Activated CD4-positive, alpha-beta T cell treated with anti-CD3 and anti-CD28 coated beads, Interleukin-2, amount 10 ng/mL, durations not matched to agents 24 days and 14 days (primary cell): ENCODE measurements at regions not wholly inside any gene's neighbourhood (a gene's known extent, or its start where the extent isn't known, plus 50 kb on each side); places are given as distances from the start of the nearest gene placed in this dataset.
"Not testable (repeated sequence)": the region's sequence is repeated elsewhere in the genome, so short reads cannot be mapped to it uniquely, and the experiment has no call there.

Experiments used
- DNase-seq: peaks from one replicate; pipeline ENCODE4 v3.0.0; 2022
- H3K27ac Mint-ChIP-seq: one replicate; pipeline ENCODE4 v1.8.0; 2022; ENCODE audit warnings: mild to moderate bottlenecking, mixed read lengths
- H3K27me3 Mint-ChIP-seq: one replicate; pipeline ENCODE4 v1.8.0; 2022; ENCODE audit warnings: mixed read lengths
- H3K36me3 Mint-ChIP-seq: one replicate; pipeline ENCODE4 v1.8.0; 2022; ENCODE audit warnings: low read depth, mild to moderate bottlenecking, mixed read lengths
- H3K4me1 Mint-ChIP-seq: one replicate; pipeline ENCODE4 v1.8.0; 2021; ENCODE audit warnings: mixed read lengths
- H3K4me3 Mint-ChIP-seq: one replicate; pipeline ENCODE4 v1.8.0; 2022; ENCODE audit warnings: mild to moderate bottlenecking, moderate library complexity, mixed read lengths
- H3K9me3 Mint-ChIP-seq: one replicate; pipeline ENCODE4 v1.8.0; 2021; ENCODE audit warnings: mixed read lengths
- intact Hi-C: fragments of 100-400 bp; cut with micrococcal nuclease; formaldehyde crosslinking; loops from one replicate; pipeline ENCODE4 v1.15.1; 2023

DNA sequence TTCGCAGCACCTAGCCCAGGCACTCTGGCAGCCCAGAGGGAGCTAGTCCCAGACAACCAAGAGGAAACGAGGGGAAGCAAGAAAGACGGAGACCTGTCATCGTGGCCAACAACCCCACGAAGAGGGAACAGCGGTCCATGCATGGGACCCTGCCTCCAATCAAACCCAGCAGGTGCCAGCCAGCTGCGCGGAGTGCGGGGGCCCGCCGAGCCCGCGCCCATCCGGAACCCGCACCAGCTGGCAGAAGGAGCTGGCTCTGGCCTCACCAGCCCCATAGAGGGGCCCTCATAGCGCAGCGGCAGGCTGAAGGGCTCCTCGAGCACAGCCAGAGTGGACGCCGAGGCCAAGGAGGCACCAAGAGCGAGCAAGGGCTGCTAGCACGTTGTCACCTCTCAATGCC, 332.4 kb upstream of the MAGEB18 start:
- Mint-ChIP-seq H3K27me3 (no peaks in the 10 kb centered on the region), H3K9me3 (no peaks in the 10 kb centered on the region), H3K4me1 (no peaks in the 10 kb centered on the region), H3K36me3 (no peaks in the 10 kb centered on the region), H3K27ac (no peak overlapping the region), H3K4me3 (no peak overlapping the region)
- DNase-seq: no peak
- intact Hi-C loops: no loop called here

DNA sequence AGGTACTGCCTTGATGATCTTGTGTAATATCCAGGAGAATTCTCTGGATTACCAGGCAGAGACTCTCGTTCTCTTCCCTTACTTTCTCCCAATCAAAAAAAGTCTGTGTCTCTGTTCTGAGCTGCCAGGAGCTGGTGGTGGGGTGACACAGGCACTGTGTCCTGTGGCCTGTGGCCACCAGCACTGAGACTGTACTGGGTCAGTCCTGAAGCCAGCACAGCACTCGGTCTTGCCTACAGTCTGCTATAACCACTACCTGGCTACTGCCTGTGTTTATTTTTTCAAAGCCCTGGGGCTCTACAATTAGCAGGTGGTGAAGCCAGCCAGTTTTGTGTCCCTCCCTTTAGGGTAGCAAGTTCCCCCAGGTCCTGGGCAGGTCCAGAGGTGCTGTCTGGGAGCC, 331.1 kb upstream of the MAGEB18 start:
- Mint-ChIP-seq H3K4me3 (no peak overlapping the region), H3K4me1 (no peaks in the 10 kb centered on the region), H3K9me3 (peaks cover 3% of the 10 kb centered on the region), H3K27me3 (no peaks in the 10 kb centered on the region), H3K36me3 (no peaks in the 10 kb centered on the region), H3K27ac (no peak overlapping the region)
- intact Hi-C loops: no loop called here
- DNase-seq: no peak

DNA sequence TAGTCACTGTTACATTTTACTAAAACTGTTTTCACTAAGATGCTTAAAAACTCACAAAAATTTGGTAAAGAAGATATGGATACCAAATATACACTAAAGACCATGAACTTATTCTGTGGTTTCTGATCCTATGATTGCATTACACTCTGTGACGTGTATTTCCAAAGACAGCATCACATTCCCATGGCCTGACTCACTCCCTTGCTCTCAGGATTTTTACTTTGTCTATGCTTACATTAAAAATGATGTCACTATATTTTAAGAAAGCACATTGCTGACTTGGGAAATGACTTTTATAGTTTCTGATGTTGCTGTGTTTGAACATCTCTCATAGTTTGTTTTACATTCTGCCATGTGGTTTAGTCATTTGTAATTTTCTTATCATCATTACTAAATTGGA, 327.9 kb upstream of the MAGEB18 start:
- Mint-ChIP-seq H3K27me3 (no peaks in the 10 kb centered on the region), H3K9me3 (peaks cover 3% of the 10 kb centered on the region), H3K27ac (no peak overlapping the region), H3K4me3 (no peak overlapping the region), H3K36me3 (no peaks in the 10 kb centered on the region), H3K4me1 (no peaks in the 10 kb centered on the region)
- intact Hi-C loops: no loop called here
- no peak for DNase-seq

DNA sequence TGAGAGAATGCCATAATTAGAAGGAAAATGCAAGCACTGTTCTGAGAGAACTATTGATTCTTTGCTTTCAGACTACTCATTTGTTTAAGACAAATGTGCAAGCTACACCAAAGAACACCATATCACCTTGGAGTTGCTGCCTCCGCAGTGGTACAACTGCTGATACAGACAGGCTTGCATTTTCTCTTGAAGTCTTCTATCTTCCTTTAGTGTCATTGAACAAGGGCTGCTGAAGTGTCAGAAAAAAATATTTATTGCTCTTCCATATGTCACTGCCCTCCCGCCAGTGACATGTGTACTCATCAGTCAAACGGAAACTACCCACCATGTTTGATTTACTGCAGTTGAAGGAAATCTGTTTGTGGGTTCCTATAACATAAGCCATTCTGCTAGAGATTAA, 318.3 kb upstream of the MAGEB18 start:
- Mint-ChIP-seq H3K36me3 (no peaks in the 10 kb centered on the region), H3K4me3 (no peak overlapping the region), H3K27me3 (no peaks in the 10 kb centered on the region), H3K27ac (no peak overlapping the region), H3K9me3 (no peaks in the 10 kb centered on the region), H3K4me1 (no peaks in the 10 kb centered on the region)
- intact Hi-C loops: no loop called here
- DNase-seq: no peak

DNA sequence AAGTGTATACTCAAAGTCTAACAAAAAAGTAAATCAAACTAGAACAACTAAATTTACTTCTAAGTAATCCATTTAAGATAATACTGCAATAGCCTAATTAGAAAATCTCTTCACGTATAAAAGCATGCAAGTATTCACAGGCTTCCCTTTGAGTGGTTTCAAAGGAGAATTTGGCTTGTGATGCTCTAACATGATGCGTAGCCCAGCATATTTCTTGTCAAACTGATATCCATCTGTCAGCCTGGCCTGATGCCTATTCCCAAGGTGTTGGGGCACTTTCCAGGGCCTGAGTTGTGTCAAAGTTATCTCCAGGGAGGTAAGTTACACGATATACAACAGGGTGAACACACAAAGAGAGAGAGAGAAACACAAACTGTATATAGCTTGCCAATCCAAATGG, 287.0 kb upstream of the MAGEB18 start:
- Mint-ChIP-seq H3K4me1 (no peaks in the 10 kb centered on the region), H3K9me3 (no peaks in the 10 kb centered on the region), H3K4me3 (no peak overlapping the region), H3K27me3 (no peaks in the 10 kb centered on the region), H3K36me3 (no peaks in the 10 kb centered on the region), H3K27ac (no peak overlapping the region)
- no peak for DNase-seq
- intact Hi-C loops: no loop called here

DNA sequence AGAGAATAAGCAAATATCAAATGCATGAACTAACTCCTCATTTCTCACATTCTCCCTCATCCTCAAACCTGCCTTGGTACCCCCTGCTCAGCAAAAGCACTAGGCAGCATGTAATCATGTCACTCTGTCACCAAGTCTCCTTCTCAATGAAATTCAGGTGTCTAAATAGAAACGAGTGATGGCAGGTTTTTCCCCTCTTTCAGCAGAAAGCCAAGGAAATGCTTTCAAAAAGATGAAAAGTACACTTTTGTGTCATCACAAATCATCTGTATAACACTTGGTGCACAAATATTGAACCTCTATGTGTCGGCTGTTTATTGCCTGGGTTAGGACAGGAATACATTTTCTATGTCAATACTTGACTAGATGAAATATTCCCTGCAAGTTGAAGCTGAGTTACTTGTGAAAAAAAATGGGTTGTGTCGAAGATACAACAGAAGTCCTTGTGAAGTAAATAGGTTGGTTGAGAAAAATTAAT, 285.1 kb upstream of the MAGEB18 start:
- H3K9me3 Mint-ChIP-seq: no peaks in the 10 kb centered on the region
- DNase-seq: no peak
- no peaks in the 10 kb centered on the region for H3K36me3 Mint-ChIP-seq
- H3K27ac Mint-ChIP-seq: no peak overlapping the region
- intact Hi-C loops: no loop called here
- no peaks in the 10 kb centered on the region for H3K4me1 Mint-ChIP-seq
- no peaks in the 10 kb centered on the region for H3K27me3 Mint-ChIP-seq
- no peak overlapping the region for H3K4me3 Mint-ChIP-seq

DNA sequence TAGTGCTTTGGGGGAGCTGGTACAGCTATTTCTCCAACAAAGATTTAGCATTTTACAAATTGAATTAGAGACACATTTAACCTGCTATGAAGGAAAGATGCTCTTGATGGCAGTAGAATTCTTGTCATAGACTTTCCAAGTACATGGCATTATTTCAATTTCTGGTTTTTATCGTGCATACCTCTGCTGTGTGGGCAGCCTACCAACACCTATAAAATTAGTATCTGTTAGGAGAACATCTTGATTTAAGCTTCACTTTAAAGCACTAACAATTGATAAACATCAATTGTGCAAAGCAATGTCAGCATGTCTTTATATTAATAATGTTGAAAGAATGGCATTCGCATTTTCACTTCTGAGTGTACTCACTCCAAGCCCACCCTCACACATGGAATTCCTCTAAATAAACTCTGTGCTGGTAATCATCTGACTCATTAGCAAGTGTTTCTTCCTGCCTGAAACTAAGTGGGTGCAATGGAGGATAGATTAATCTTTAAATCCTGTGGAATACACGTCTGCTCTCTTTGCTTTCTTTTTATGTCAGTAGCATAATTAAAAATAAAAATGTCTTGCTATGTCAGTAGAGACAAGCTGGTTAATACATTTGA, 279.8 kb upstream of the MAGEB18 start:
- DNase-seq: no peak
- Mint-ChIP-seq H3K27ac (no peak overlapping the region), H3K36me3 (no peaks in the 10 kb centered on the region), H3K9me3 (no peaks in the 10 kb centered on the region), H3K4me3 (no peak overlapping the region), H3K27me3 (no peaks in the 10 kb centered on the region), H3K4me1 (no peaks in the 10 kb centered on the region)
- intact Hi-C loops: no loop called here

DNA sequence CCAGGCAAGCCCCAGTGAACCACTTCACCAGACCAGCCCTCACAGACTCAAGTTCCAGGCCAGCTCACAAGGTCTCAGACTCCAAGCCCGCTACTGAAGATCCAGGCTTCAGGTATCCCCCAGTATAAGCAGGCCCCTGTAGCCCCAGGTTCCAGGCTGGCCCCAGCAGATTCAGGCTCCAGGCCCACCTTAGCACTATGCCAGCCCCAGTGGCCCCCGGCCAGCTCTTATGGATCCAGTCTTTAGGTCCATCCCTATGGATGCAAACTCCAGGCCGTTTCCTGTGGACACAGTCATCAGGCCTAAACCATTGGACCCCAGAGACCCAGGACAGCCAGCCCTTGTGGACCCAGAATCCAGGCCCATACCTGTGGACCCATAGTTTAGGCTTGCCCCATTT, 277.8 kb upstream of the MAGEB18 start:
- H3K36me3 Mint-ChIP-seq: no peaks in the 10 kb centered on the region
- H3K27me3 Mint-ChIP-seq: no peaks in the 10 kb centered on the region
- DNase-seq: no peak
- H3K4me1 Mint-ChIP-seq: no peaks in the 10 kb centered on the region
- H3K9me3 Mint-ChIP-seq: peaks cover 3% of the 10 kb centered on the region
- H3K4me3 Mint-ChIP-seq: no peak overlapping the region
- no peak overlapping the region for H3K27ac Mint-ChIP-seq
- intact Hi-C loops: no loop called here

DNA sequence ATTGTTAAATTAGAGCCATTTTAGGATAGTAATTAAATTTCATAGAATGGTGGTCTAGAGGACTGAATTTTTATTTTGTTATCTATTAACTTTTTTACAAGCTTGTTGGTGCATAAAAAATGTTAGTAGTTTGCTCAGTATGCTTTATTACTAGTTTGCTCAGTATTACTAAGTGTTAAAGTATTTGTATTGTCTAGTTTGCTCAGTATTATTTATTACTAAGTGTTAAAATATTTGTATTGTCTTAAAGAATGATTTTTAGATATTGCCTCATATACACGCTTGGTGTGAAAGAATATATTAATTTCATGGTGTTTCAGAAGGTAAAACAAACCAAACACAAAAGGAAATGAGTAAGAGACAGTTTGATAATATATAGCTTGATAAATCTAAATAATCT, 268.4 kb upstream of the MAGEB18 start:
- Mint-ChIP-seq H3K9me3 (peaks cover 3% of the 10 kb centered on the region), H3K4me1 (no peaks in the 10 kb centered on the region), H3K27ac (no peak overlapping the region), H3K4me3 (no peak overlapping the region), H3K36me3 (no peaks in the 10 kb centered on the region), H3K27me3 (no peaks in the 10 kb centered on the region)
- intact Hi-C loops: no loop called here
- DNase-seq: no peak

DNA sequence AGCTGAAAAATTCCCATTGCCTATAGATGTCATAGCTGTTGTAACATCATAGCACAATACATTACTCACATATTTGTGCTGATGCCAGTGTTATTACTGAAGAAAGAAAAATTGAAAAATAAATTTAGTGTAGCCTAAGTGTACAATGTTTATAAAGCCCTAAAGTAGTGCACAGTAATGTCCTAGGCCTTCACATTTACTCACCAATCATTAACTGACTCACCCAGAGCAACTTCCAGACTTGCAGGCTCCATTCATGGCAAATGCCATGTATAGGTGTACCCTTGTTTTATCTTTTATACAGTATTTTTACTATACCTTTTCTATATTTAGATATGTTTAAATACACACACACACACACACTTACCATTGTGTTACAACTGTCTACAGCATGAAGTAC, 265.4 kb upstream of the MAGEB18 start:
- no peak overlapping the region for H3K27ac Mint-ChIP-seq
- no peaks in the 10 kb centered on the region for H3K9me3 Mint-ChIP-seq
- no peaks in the 10 kb centered on the region for H3K27me3 Mint-ChIP-seq
- H3K36me3 Mint-ChIP-seq: no peaks in the 10 kb centered on the region
- H3K4me3 Mint-ChIP-seq: no peak overlapping the region
- no peak for DNase-seq
- H3K4me1 Mint-ChIP-seq: no peaks in the 10 kb centered on the region
- intact Hi-C loops: no loop called here

DNA sequence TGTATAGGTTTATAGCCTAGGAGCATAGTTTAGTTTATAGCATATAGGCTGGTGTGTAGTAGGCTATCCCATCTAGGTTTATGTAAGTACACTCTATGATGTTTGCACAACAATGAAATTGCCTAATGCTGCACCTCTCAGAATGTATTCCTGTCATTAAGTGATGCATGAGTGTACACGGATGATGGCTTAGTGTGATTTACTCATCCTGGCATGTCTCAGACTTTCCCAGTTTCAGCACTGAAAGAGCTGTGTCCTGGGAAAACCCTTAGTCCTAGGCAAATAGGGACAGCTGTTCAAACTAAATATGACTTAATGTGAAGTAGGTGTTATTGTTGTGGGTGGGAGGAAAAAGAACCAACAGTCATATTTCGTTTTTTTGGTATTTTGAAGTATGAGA, 264.9 kb upstream of the MAGEB18 start:
- no peak overlapping the region for H3K4me3 Mint-ChIP-seq
- H3K27me3 Mint-ChIP-seq: no peaks in the 10 kb centered on the region
- H3K4me1 Mint-ChIP-seq: no peaks in the 10 kb centered on the region
- H3K27ac Mint-ChIP-seq: no peak overlapping the region
- no peaks in the 10 kb centered on the region for H3K9me3 Mint-ChIP-seq
- no peak for DNase-seq
- intact Hi-C loops: no loop called here
- H3K36me3 Mint-ChIP-seq: no peaks in the 10 kb centered on the region

DNA sequence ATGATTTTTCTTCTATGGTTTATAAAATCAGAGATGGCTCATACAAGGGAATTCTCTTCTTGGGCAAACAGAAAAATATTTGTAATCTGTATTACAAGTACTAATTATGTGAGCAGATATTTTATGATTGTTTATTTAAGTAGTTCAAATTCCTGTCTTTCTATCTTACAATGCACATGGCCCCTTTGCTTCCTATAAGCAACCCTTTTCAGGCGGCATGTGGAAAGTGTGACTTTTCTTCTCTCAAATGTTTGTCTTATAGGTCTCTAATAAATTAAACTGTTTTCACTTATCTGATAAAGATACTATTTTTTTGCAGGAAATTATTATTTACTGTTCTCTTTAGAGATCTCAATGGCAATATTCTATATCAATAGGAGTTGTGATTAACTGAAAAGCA, 259.3 kb upstream of the MAGEB18 start:
- no peak overlapping the region for H3K4me3 Mint-ChIP-seq
- no peak overlapping the region for H3K27ac Mint-ChIP-seq
- H3K27me3 Mint-ChIP-seq: no peaks in the 10 kb centered on the region
- H3K9me3 Mint-ChIP-seq: no peaks in the 10 kb centered on the region
- intact Hi-C loops: no loop called here
- H3K4me1 Mint-ChIP-seq: no peaks in the 10 kb centered on the region
- no peak for DNase-seq
- H3K36me3 Mint-ChIP-seq: no peaks in the 10 kb centered on the region

DNA sequence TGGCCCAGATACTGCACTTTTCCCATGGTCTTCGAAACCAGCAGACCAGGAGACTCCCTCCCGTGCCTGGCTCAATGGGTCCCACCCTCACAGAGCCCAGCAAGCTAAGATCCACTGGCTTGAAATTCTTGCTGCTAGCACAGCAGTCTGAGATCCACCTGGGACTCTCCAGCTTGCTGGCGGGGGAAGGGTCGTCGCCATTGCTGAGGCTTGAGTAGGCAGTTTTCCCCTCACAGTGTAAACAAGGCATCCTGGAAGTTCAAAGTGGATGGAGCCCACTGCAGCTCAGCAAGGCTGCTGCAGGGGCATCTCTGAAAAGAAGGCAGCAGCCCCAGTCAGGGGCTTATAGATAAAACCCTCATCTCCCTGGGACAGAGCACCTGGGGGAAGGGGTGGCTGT, 255.6 kb upstream of the MAGEB18 start:
- H3K36me3 Mint-ChIP-seq, H3K27me3 Mint-ChIP-seq, H3K9me3 Mint-ChIP-seq, H3K4me1 Mint-ChIP-seq, intact Hi-C loops, H3K4me3 Mint-ChIP-seq, H3K27ac Mint-ChIP-seq, DNase-seq: not testable (repeated sequence)

DNA sequence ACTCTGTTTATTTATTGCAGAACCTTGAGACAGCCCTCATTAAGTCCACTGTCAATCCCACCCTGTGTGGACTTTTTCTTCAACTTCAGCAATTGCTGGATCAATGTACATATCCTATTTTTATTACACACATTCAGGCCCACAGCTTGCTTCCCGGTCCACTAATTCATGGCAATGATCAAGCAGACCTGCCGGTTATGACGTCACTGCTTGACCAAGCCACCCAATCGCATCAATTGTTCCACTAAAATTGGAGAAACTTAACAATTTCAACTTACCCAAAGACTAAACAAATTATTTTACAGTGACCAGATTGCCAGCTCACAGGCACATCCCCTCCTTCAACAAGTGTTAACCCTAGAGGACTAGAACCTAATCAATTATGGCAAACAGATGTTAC, 240.4 kb upstream of the MAGEB18 start:
- no peak for DNase-seq
- Mint-ChIP-seq H3K4me1 (no peaks in the 10 kb centered on the region), H3K4me3 (no peak overlapping the region), H3K36me3 (no peaks in the 10 kb centered on the region), H3K9me3 (no peaks in the 10 kb centered on the region), H3K27me3 (no peaks in the 10 kb centered on the region), H3K27ac (no peak overlapping the region)
- intact Hi-C loops: no loop called here

DNA sequence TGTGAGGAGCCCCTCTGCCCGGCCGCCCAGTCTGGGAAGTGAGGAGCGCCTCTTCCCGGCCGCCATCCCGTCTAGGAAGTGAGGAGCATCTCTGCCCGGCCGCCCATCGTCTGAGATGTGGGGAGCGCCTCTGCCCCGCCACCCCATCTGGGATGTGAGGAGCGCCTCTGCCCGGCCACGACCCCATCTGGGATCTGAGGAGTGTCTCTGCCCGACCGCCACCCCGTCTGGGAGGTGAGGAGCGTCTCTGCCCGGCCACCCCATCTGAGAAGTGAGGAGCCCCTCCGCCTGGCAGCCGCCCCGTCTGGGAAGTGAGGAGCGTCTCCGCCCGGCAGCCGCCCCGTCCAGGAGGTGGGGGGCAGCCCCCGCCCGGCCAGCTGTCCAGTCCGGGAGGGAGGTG, 232.4 kb upstream of the MAGEB18 start:
- H3K27ac Mint-ChIP-seq, intact Hi-C loops, H3K4me1 Mint-ChIP-seq, H3K4me3 Mint-ChIP-seq, H3K36me3 Mint-ChIP-seq, H3K9me3 Mint-ChIP-seq, H3K27me3 Mint-ChIP-seq, DNase-seq: not testable (repeated sequence)
